OCI-LY7 (cell line): ENCODE measurements at regions not wholly inside any gene's neighbourhood (a gene's known extent, or its start where the extent isn't known, plus 50 kb on each side); places are given as distances from the start of the nearest gene placed in this dataset.

Experiments
- CTCF ChIP-seq: fragments of 200-600 bp; sonication (generic); conservative IDR thresholded peaks from 2 replicates; pipeline ENCODE4 v1.5.1; 2014; ENCODE audit warnings: mild to moderate bottlenecking, antibody characterized with exemption, low read length, moderate library complexity, mixed read lengths
- EZH2phosphoT487 ChIP-seq: fragments of 200-600 bp; sonication (generic); IDR thresholded peaks from 2 replicates; pipeline ENCODE4 v1.6.1; 2018; ENCODE audit warnings: low read depth, borderline replicate concordance, mild to moderate bottlenecking, mixed run types, antibody characterized with exemption, low read length, moderate library complexity, mixed read lengths

GRCh38 chr1:219732814-219733491 lies 120.0 kb upstream of the ZC3H11B start:
- no peak for TF ChIP-seq EZH2phosphoT487
- TF ChIP-seq CTCF: no peak
